Spleen (tissue), 7 donors: ENCODE measurements at regions not wholly inside any gene's neighbourhood (a gene's known extent, or its start where the extent isn't known, plus 50 kb on each side); places are given as distances from the start of the nearest gene placed in this dataset.

ENCODE experiments used
- POLR2A ChIP-seq, 3 donors: fragments of 450-650 bp; IDR thresholded peaks; one replicate each; pipeline ENCODE4 v1.5.1; 2017; ENCODE audit warnings: antibody characterized with exemption in 3 of 3, mild to moderate bottlenecking in 1 of 3
- POLR2AphosphoS5 ChIP-seq, 3 donors: sonication (generic); formaldehyde crosslinking; IDR thresholded peaks; one replicate each; pipeline ENCODE4 v1.5.1; 2017; ENCODE audit warnings: antibody characterized with exemption in 3 of 3
- TF ChIP-seq, protein P1 (sequence below), 11 experiments: fragments of 200-600 bp in 7 of 11; fragments of 450-650 bp in 4 of 11; sonication (generic) in 4 of 11; IDR thresholded peaks in 8 of 11; conservative IDR thresholded peaks in 3 of 11; 1 replicate in 7 of 11; 2 replicates in 4 of 11; pipeline versions ENCODE4 v1.4.0 to v1.8.0; 2016 to 2021; ENCODE audit warnings: antibody characterized with exemption in 11 of 11, inconsistent platforms in 4 of 11, mild to moderate bottlenecking in 1 of 11
- donor health status: DM: no; HTN: no; CAD: no; lungs with moderate emphysema.
- donor health status: DM: no; HTN: no; CAD: no.
- donor health status: DM: no; HTN: no; CAD: no.

DNA sequence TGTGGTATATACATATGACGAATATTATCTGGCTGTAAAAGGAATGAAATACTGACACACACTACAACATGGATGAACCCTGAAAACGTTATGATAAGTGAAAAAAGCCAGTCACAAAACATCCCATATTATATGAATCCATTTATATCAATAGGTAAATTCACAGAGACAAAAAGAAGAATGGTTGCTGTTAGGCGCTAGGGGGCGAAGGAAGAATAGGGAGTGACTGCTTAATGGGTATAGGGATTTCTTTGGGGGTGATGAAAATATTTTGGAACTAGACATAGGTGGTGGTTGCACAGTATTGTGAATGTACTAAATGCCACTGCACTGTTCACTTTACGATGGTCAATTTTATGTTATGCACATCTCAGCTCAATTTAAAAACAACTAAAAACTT lies 96.4 kb upstream of the EGFL6 start:
- TF ChIP-seq, protein P1, sequence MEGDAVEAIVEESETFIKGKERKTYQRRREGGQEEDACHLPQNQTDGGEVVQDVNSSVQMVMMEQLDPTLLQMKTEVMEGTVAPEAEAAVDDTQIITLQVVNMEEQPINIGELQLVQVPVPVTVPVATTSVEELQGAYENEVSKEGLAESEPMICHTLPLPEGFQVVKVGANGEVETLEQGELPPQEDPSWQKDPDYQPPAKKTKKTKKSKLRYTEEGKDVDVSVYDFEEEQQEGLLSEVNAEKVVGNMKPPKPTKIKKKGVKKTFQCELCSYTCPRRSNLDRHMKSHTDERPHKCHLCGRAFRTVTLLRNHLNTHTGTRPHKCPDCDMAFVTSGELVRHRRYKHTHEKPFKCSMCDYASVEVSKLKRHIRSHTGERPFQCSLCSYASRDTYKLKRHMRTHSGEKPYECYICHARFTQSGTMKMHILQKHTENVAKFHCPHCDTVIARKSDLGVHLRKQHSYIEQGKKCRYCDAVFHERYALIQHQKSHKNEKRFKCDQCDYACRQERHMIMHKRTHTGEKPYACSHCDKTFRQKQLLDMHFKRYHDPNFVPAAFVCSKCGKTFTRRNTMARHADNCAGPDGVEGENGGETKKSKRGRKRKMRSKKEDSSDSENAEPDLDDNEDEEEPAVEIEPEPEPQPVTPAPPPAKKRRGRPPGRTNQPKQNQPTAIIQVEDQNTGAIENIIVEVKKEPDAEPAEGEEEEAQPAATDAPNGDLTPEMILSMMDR (IDR thresholded peaks at IDR 0.05 in 8 of 11, conservative IDR thresholded peaks at IDR 0.05 in 3 of 11) = no peak
- no peak for TF ChIP-seq POLR2A (IDR thresholded peaks at IDR 0.05)
- TF ChIP-seq POLR2AphosphoS5 (IDR thresholded peaks at IDR 0.05) = no peak
